Smooth muscle cell (in vitro differentiated cells): ENCODE measurements at regions not wholly inside any gene's neighbourhood (a gene's known extent, or its start where the extent isn't known, plus 50 kb on each side); places are given as distances from the start of the nearest gene placed in this dataset.
"Not testable (repeated sequence)": the region's sequence is repeated elsewhere in the genome, so short reads cannot be mapped to it uniquely, and the experiment has no call there.

ENCODE experiments used
- DNase-seq: peaks from one replicate; lab custom pipeline; 2025; ENCODE audit not compliant: unreplicated experiment; lab: John Stamatoyannopoulos, UW
- H2AFZ ChIP-seq: fragments of 200-600 bp; sonication (generic); 2 replicates; pipeline ENCODE4 v1.6.0; 2016; ENCODE audit warnings: antibody characterized with exemption, low read depth, mild to moderate bottlenecking
- H3F3A ChIP-seq: fragments of 200-600 bp; sonication (generic); 2 replicates; pipeline ENCODE4 v1.6.0; 2017; ENCODE audit warnings: antibody characterized with exemption, low read depth
- H3K27ac ChIP-seq: fragments of 200-600 bp; sonication (generic); 2 replicates; pipeline ENCODE4 v1.5.1; 2016; ENCODE audit warnings: low read depth, mild to moderate bottlenecking
- H3K27me3 ChIP-seq: fragments of 200-600 bp; sonication (generic); 2 replicates; pipeline ENCODE4 v1.6.1; 2016; ENCODE audit warnings: low read depth, mild to moderate bottlenecking
- H3K36me3 ChIP-seq: fragments of 200-600 bp; sonication (generic); 2 replicates; pipeline ENCODE4 v1.5.1; 2016; ENCODE audit warnings: low read depth
- H3K4me1 ChIP-seq: fragments of 200-600 bp; sonication (generic); 2 replicates; pipeline ENCODE4 v1.5.1; 2016; ENCODE audit warnings: low read depth
- H3K4me2 ChIP-seq: fragments of 200-600 bp; sonication (generic); 2 replicates; pipeline ENCODE4 v1.6.0; 2016; ENCODE audit warnings: mild to moderate bottlenecking
- H3K4me3 ChIP-seq: fragments of 200-600 bp; sonication (generic); 2 replicates; pipeline ENCODE4 v1.5.1; 2016; ENCODE audit warnings: mild to moderate bottlenecking
- H3K79me2 ChIP-seq: fragments of 200-600 bp; sonication (generic); 2 replicates; pipeline ENCODE4 v1.6.0; 2016; ENCODE audit warnings: low read depth, mild to moderate bottlenecking
- H3K9ac ChIP-seq: fragments of 200-600 bp; sonication (generic); 2 replicates; pipeline ENCODE4 v1.6.0; 2016; ENCODE audit warnings: low read depth
- H3K9me3 ChIP-seq: fragments of 200-600 bp; sonication (generic); replicated peaks from 2 replicates; pipeline ENCODE4 v1.5.1; 2016; ENCODE audit warnings: low read depth
- H4K20me1 ChIP-seq: fragments of 200-600 bp; sonication (generic); 2 replicates; pipeline ENCODE4 v1.6.0; 2016; ENCODE audit warnings: low read depth
- CTCF ChIP-seq: fragments of 200-600 bp; sonication (generic); IDR thresholded peaks from 2 replicates; pipeline ENCODE4 v1.5.1; 2017; ENCODE audit warnings: borderline replicate concordance, mild to moderate bottlenecking, antibody characterized with exemption; ENCODE audit not compliant: insufficient read depth, poor library complexity, severe bottlenecking
- WGBS: methylation state at CpG from one replicate; pipeline ENCODE4 v1.1.7; 2016; ENCODE audit warnings: low lambda C conversion rate; 5-methylcytosine and 5-hydroxymethylcytosine counted together

- H3K27me3 ChIP-seq: no peaks in the 10 kb centered on the region
- WGBS: 93% methylated on average over 3 of the region's 3 CpGs
- no peak overlapping the region for H2AFZ ChIP-seq
- no peaks in the 10 kb centered on the region for H4K20me1 ChIP-seq
- H3K4me1 ChIP-seq: no peaks in the 10 kb centered on the region
- H3K9ac ChIP-seq: no peak overlapping the region
- no peaks in the 10 kb centered on the region for H3F3A ChIP-seq
- no peaks in the 10 kb centered on the region for H3K9me3 ChIP-seq
- no peak overlapping the region for H3K4me3 ChIP-seq
- peak overlapping the region; percentile 21 for H3K27ac ChIP-seq
- no peak for DNase-seq
- TF ChIP-seq CTCF: no peak
- no peaks in the 10 kb centered on the region for H3K36me3 ChIP-seq
- H3K79me2 ChIP-seq: no peaks in the 10 kb centered on the region
- no peak overlapping the region for H3K4me2 ChIP-seq
These were observed 333.5 kb downstream of the AEBP2 start for GRCh38 chr12:19772776-19773175.

- H3K36me3 ChIP-seq: no peaks in the 10 kb centered on the region
- no peak for TF ChIP-seq CTCF
These were observed 335.9 kb downstream of the AEBP2 start for GRCh38 chr12:19775241-19775640.

GRCh38 chr12:19775976-19776375 is 336.7 kb downstream of the AEBP2 start:
- not testable (repeated sequence) for H3K4me3 ChIP-seq, DNase-seq, H3K9me3 ChIP-seq, H4K20me1 ChIP-seq, H3K27me3 ChIP-seq, H3K36me3 ChIP-seq, H3F3A ChIP-seq, H3K4me1 ChIP-seq, H3K9ac ChIP-seq, H3K27ac ChIP-seq, H3K4me2 ChIP-seq, H2AFZ ChIP-seq, H3K79me2 ChIP-seq
- WGBS: 97% methylated on average over 19 of the region's 19 CpGs

More at GRCh38 chr12:19775241-19775640, 335.9 kb downstream of the AEBP2 start:
- Histone ChIP-seq H3K9ac (no peak overlapping the region), H2AFZ (no peak overlapping the region), H3K27me3 (no peaks in the 10 kb centered on the region), H3K9me3 (no peaks in the 10 kb centered on the region), H4K20me1 (no peaks in the 10 kb centered on the region), H3K4me1 (no peaks in the 10 kb centered on the region), H3K4me2 (no peak overlapping the region), H3K79me2 (no peaks in the 10 kb centered on the region), H3F3A (no peaks in the 10 kb centered on the region), H3K4me3 (no peak overlapping the region), H3K27ac (no peak overlapping the region)
- DNase-seq: no peak
- 87% methylated on average over 15 of the region's 15 CpGs for WGBS

GRCh38 chr12:19778172-19778571 is 338.9 kb downstream of the AEBP2 start:
- peak overlapping the region; percentile 45 for H2AFZ ChIP-seq
- H3K27ac ChIP-seq: peak overlapping the region; percentile 29
- WGBS: 30% methylated on average over 3 of the region's 3 CpGs
- no peaks in the 10 kb centered on the region for H3F3A ChIP-seq
- TF ChIP-seq CTCF: no peak
- no peak overlapping the region for H3K4me3 ChIP-seq
- H3K27me3 ChIP-seq: no peaks in the 10 kb centered on the region
- no peaks in the 10 kb centered on the region for H3K4me1 ChIP-seq
- H3K4me2 ChIP-seq: peak overlapping the region; percentile 16
- H3K79me2 ChIP-seq: no peaks in the 10 kb centered on the region
- no peaks in the 10 kb centered on the region for H3K9me3 ChIP-seq
- H3K9ac ChIP-seq: no peak overlapping the region
- H3K36me3 ChIP-seq: no peaks in the 10 kb centered on the region
- no peak for DNase-seq
- no peaks in the 10 kb centered on the region for H4K20me1 ChIP-seq
